ENCODE measurements at regions not wholly inside any gene's neighbourhood (a gene's known extent, or its start where the extent isn't known, plus 50 kb on each side); places are given as distances from the start of the nearest gene placed in this dataset.

GRCh38 chr12:124167141-124167540 is 127.8 kb upstream of the RFLNA start:
- DNase-seq = no peak

GRCh38 chr12:124168016-124168786 is 126.7 kb upstream of the RFLNA start:
- DNase-seq = no peak

GRCh38 chr12:124169577-124170284 is 125.2 kb upstream of the RFLNA start:
- DNase-seq = no peak

GRCh38 chr12:124170760-124171159 is 124.1 kb upstream of the RFLNA start:
- DNase-seq = no peak

- DNase-seq = no peak
Observed at GRCh38 chr12:124171231-124171979, 123.5 kb upstream of the RFLNA start.

- no peak for DNase-seq
Observed at GRCh38 chr12:124172636-124173035, 122.3 kb upstream of the RFLNA start.

- DNase-seq = no peak
Observed at GRCh38 chr12:124173692-124174091, 121.2 kb upstream of the RFLNA start.

- DNase-seq = no peak
Observed at GRCh38 chr12:124174451-124175348, 120.2 kb upstream of the RFLNA start.

- DNase-seq = no peak
Observed at GRCh38 chr12:124175704-124176103, 119.2 kb upstream of the RFLNA start.

- DNase-seq = no peak
Observed at GRCh38 chr12:124177276-124177950, 117.5 kb upstream of the RFLNA start.

GRCh38 chr12:124177951-124178316 is 117.0 kb upstream of the RFLNA start:
- no peak for DNase-seq

GRCh38 chr12:124179936-124180607 is 114.8 kb upstream of the RFLNA start:
- no peak for DNase-seq

- DNase-seq = no peak
Observed at GRCh38 chr12:124183172-124183571, 111.7 kb upstream of the RFLNA start.

- DNase-seq = no peak
Observed at GRCh38 chr12:124184456-124184855, 110.4 kb upstream of the RFLNA start.

- DNase-seq = no peak
Observed at GRCh38 chr12:124185971-124186686, 108.8 kb upstream of the RFLNA start.

GRCh38 chr12:124188084-124188483 is 106.8 kb upstream of the RFLNA start:
- DNase-seq = no peak

GRCh38 chr12:124188561-124189405 is 106.1 kb upstream of the RFLNA start:
- DNase-seq = no peak

- no peak for DNase-seq
Observed at GRCh38 chr12:124190312-124191023, 104.4 kb upstream of the RFLNA start.

- DNase-seq = no peak
Observed at GRCh38 chr12:124191024-124191359, 103.9 kb upstream of the RFLNA start.
